ENCODE measurements at regions not wholly inside any gene's neighbourhood (a gene's known extent, or its start where the extent isn't known, plus 50 kb on each side); places are given as distances from the start of the nearest gene placed in this dataset.

GRCh38 chr18:77517901-77518300, 268.3 kb downstream of the GALR1 start:
- no peak for DNase-seq (ENCODE audit: low read depth in 2 of 2)

GRCh38 chr18:77520767-77521166, 271.1 kb downstream of the GALR1 start:
- DNase-seq (ENCODE audit: low read depth in 2 of 2) = no peak

GRCh38 chr18:77522051-77522675, 272.5 kb downstream of the GALR1 start:
- no peak for DNase-seq (ENCODE audit: low read depth in 2 of 2)

- no peak for DNase-seq (ENCODE audit: low read depth in 2 of 2)
Observed at GRCh38 chr18:77524909-77525308, 275.3 kb downstream of the GALR1 start.

- DNase-seq (ENCODE audit: low read depth in 2 of 2) = no peak
Observed at GRCh38 chr18:77526962-77527361, 277.3 kb downstream of the GALR1 start.

GRCh38 chr18:77528872-77529271, 279.2 kb downstream of the GALR1 start:
- no peak for DNase-seq (ENCODE audit: low read depth in 2 of 2)

- DNase-seq (ENCODE audit: low read depth in 2 of 2) = no peak
Observed at GRCh38 chr18:77529492-77530176, 280.0 kb downstream of the GALR1 start.

- no peak for DNase-seq (ENCODE audit: low read depth in 2 of 2)
Observed at GRCh38 chr18:77530732-77531131, 281.1 kb downstream of the GALR1 start.

- DNase-seq (ENCODE audit: low read depth in 2 of 2) = no peak
Observed at GRCh38 chr18:77539860-77540259, 290.2 kb downstream of the GALR1 start.

- no peak for DNase-seq (ENCODE audit: low read depth in 2 of 2)
Observed at GRCh38 chr18:77544792-77545191, 295.1 kb downstream of the GALR1 start.

GRCh38 chr18:77547757-77548156, 298.1 kb downstream of the GALR1 start:
- no peak for DNase-seq (ENCODE audit: low read depth in 2 of 2)

GRCh38 chr18:77548790-77549420, 299.3 kb downstream of the GALR1 start:
- no peak for DNase-seq (ENCODE audit: low read depth in 2 of 2)

- DNase-seq (ENCODE audit: low read depth in 2 of 2) = no peak
Observed at GRCh38 chr18:77550625-77551024, 301.0 kb downstream of the GALR1 start.

- DNase-seq (ENCODE audit: low read depth in 2 of 2) = no peak
Observed at GRCh38 chr18:77551055-77551454, 301.4 kb downstream of the GALR1 start.

GRCh38 chr18:77552945-77553344, 303.3 kb downstream of the GALR1 start:
- no peak for DNase-seq (ENCODE audit: low read depth in 2 of 2)

GRCh38 chr18:77554061-77554460, 304.4 kb downstream of the GALR1 start:
- no peak for DNase-seq (ENCODE audit: low read depth in 2 of 2)

- DNase-seq (ENCODE audit: low read depth in 2 of 2) = no peak
Observed at GRCh38 chr18:77557046-77557587, 307.5 kb downstream of the GALR1 start.

GRCh38 chr18:77559274-77559910, 309.7 kb downstream of the GALR1 start:
- DNase-seq (ENCODE audit: low read depth in 2 of 2) = no peak

- no peak for DNase-seq (ENCODE audit: low read depth in 2 of 2)
Observed at GRCh38 chr18:77560341-77560992, 310.8 kb downstream of the GALR1 start.

GRCh38 chr18:77566604-77567003, 317.0 kb downstream of the GALR1 start:
- DNase-seq (ENCODE audit: low read depth in 2 of 2) = no peak

GRCh38 chr18:77567205-77567604, 317.6 kb downstream of the GALR1 start:
- DNase-seq (ENCODE audit: low read depth in 2 of 2) = no peak

GRCh38 chr18:77571743-77572142, 322.1 kb downstream of the GALR1 start:
- no peak for DNase-seq (ENCODE audit: low read depth in 2 of 2)

Measured in activated CD4-positive, alpha-beta T cell treated with anti-CD3 and anti-CD28 coated beads for 24 hours (primary cell).